AG09319 (cell line): ENCODE measurements at regions not wholly inside any gene's neighbourhood (a gene's known extent, or its start where the extent isn't known, plus 50 kb on each side); places are given as distances from the start of the nearest gene placed in this dataset.

Experiments
- DNase-seq: peaks from one replicate; pipeline ENCODE4 v3.0.0-alpha.2; 2010; ENCODE audit warnings: low read depth; ENCODE audit errors: extremely low read depth
- CTCF ChIP-seq: IDR thresholded peaks from 2 replicates; pipeline ENCODE4 v1.5.1; 2011; ENCODE audit warnings: low read depth, mild to moderate bottlenecking, inconsistent platforms, low read length, moderate library complexity

DNA sequence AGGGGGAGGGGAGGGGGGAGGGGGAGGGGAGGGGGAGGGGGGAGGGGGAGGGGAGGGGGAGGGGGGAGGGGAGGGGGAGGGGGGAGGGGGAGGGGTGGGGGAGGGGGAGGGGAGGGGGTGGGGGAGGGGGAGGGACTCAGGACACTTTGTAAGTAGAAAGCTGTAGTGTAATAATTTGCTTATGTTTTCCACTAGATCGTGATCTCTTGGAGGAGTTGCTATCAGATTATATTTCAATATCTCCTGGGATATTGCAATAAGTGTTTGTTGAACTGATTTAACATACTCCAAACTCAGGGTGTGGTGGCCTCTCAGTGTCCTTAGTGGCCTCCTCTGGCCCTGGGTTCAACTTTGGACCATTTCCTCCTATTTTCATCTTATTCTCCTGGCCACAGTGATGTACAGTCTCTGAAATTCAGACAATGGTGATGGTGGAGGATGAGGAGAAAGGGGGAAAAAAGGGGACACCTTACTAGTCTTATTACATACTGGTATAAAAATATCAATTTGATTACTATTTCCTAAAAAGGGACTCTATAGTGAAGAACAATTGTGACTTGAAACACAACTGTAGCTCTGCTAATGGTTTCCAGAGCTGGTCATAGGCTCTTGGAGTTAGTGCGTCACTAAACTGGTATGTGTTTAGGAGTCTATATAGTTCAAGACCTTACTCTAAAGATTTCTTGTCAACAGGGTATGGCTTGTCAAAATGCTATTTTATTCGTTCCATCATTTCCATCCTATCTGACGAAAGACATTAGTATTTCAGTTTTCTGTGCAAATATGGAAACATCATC lies 89.6 kb downstream of the DDX1 start:
- TF ChIP-seq CTCF, result no peak
- no peak for DNase-seq

DNA sequence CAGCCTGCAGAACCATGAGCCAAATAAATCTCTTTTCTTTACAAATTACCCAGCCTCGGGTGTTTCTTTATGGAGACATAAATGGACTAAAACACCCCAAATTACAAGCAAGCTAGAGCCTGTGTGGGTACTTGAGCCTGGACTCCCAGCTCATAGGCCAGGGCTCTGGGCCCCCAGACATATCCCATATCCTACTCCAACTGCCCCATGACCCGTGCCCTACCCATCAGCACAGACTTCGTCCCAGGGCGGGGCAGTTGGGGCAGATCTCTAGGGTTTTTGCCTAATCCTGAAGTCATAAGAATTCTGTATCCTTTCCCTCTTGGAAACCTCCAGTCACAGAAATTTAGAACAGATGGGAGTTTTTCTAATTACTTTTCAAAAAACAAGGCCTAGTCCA lies 90.7 kb downstream of the DDX1 start:
- no peak for TF ChIP-seq CTCF

GRCh38 chr2:15684161-15685039 lies 92.7 kb downstream of the DDX1 start:
- no peak for DNase-seq
- TF ChIP-seq CTCF, result no peak

More for the DNA sequence above, 90.7 kb downstream of the DDX1 start:
- DNase-seq, result no peak

DNA sequence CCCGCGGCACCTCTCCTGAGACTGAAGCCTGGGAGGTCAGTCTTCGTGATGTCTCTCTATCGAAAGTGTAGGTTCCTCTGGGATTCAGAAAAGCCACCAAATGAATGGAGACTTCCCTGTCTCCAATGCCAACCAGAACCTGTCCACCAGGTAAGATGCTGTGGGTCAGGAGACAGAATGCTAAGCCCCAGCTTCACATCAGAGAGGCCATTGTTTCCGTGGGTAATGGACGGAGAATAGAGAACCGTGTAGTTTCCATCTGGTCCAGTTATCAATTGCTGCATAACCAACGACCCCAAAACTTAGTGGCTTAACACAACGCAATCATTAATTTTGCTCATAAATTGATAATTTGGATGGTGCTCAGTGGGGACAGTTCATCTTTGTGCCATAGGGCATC lies 93.5 kb downstream of the DDX1 start:
- TF ChIP-seq CTCF, result no peak
- no peak for DNase-seq

DNA sequence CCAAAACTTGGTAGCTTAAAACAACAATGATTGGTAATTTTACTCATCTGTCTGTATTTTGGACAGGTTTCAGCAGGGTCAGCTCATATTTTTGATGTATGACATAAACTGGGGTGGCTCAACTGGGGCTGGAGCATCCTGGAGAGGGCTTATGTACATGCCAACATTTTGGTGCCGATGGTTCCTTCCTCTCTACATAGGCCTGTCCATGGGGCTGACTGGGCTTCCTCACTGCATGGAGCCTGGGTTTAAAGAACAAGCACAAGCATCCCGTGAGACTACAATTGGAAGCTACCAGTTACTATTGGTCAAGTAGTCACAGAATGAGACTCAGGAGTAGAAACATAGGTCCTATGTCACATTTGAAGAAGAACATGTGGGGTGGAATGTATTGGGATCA lies 95.0 kb downstream of the DDX1 start:
- DNase-seq, result no peak
- no peak for TF ChIP-seq CTCF

- DNase-seq, result no peak
- no peak for TF ChIP-seq CTCF
Measured at GRCh38 chr2:15687243-15687642, 95.6 kb downstream of the DDX1 start.

GRCh38 chr2:15687720-15688119 lies 96.1 kb downstream of the DDX1 start:
- TF ChIP-seq CTCF, result no peak
- no peak for DNase-seq
